HG03025 (cell line): ENCODE measurements at regions not wholly inside any gene's neighbourhood (a gene's known extent, or its start where the extent isn't known, plus 50 kb on each side); places are given as distances from the start of the nearest gene placed in this dataset.

Experiments used
- ATAC-seq: cut with Tn5 transposase; IDR thresholded peaks from one replicate; pipeline ENCODE4 v1.9.1; 2021; ENCODE audit warnings: mild to moderate bottlenecking, moderate library complexity; ENCODE audit not compliant: unreplicated experiment, low FRiP score

GRCh38 chr14:87879389-87879788 is 113.6 kb downstream of the GALC start:
- no peak for ATAC-seq

- ATAC-seq, result no peak
These were observed 114.0 kb downstream of the GALC start for GRCh38 chr14:87878959-87879358.

GRCh38 chr14:87877877-87878276 is 115.1 kb downstream of the GALC start:
- ATAC-seq, result no peak

- no peak for ATAC-seq
These were observed 118.3 kb downstream of the GALC start for GRCh38 chr14:87874676-87875075.

GRCh38 chr14:87873741-87874140 is 119.2 kb downstream of the GALC start:
- ATAC-seq, result no peak

GRCh38 chr14:87869619-87870583 is 123.1 kb downstream of the GALC start:
- no peak for ATAC-seq

GRCh38 chr14:87868920-87869319 is 124.1 kb downstream of the GALC start:
- ATAC-seq, result no peak

GRCh38 chr14:87866116-87866515 is 126.9 kb downstream of the GALC start:
- ATAC-seq, result no peak

- no peak for ATAC-seq
These were observed 128.4 kb downstream of the GALC start for GRCh38 chr14:87864356-87865270.

- no peak for ATAC-seq
These were observed 129.9 kb downstream of the GALC start for GRCh38 chr14:87863047-87863446.

GRCh38 chr14:87852107-87852506 is 140.9 kb downstream of the GALC start:
- no peak for ATAC-seq

GRCh38 chr14:87851190-87851589 is 141.8 kb downstream of the GALC start:
- ATAC-seq, result no peak

- no peak for ATAC-seq
These were observed 145.7 kb downstream of the GALC start for GRCh38 chr14:87847216-87847755.

- no peak for ATAC-seq
These were observed 152.1 kb downstream of the GALC start for GRCh38 chr14:87840906-87841305.

GRCh38 chr14:87838931-87839330 is 154.1 kb downstream of the GALC start:
- no peak for ATAC-seq

- ATAC-seq, result no peak
These were observed 155.7 kb downstream of the GALC start for GRCh38 chr14:87837296-87837695.

- no peak for ATAC-seq
These were observed 158.4 kb downstream of the GALC start for GRCh38 chr14:87834594-87834993.

GRCh38 chr14:87833026-87833425 is 160.0 kb downstream of the GALC start:
- no peak for ATAC-seq

GRCh38 chr14:87830443-87831096 is 162.4 kb downstream of the GALC start:
- no peak for ATAC-seq

GRCh38 chr14:87829543-87829942 is 163.4 kb downstream of the GALC start:
- no peak for ATAC-seq
